CD4-positive, alpha-beta T cell treated with Interleukin-1 beta for 1 hour (primary cell): ENCODE measurements at regions not wholly inside any gene's neighbourhood (a gene's known extent, or its start where the extent isn't known, plus 50 kb on each side); places are given as distances from the start of the nearest gene placed in this dataset.

Experiments
- DNase-seq, 2 donors: peaks; one replicate each; pipeline ENCODE4 v3.0.0-alpha.2; 2020 to 2022

DNA sequence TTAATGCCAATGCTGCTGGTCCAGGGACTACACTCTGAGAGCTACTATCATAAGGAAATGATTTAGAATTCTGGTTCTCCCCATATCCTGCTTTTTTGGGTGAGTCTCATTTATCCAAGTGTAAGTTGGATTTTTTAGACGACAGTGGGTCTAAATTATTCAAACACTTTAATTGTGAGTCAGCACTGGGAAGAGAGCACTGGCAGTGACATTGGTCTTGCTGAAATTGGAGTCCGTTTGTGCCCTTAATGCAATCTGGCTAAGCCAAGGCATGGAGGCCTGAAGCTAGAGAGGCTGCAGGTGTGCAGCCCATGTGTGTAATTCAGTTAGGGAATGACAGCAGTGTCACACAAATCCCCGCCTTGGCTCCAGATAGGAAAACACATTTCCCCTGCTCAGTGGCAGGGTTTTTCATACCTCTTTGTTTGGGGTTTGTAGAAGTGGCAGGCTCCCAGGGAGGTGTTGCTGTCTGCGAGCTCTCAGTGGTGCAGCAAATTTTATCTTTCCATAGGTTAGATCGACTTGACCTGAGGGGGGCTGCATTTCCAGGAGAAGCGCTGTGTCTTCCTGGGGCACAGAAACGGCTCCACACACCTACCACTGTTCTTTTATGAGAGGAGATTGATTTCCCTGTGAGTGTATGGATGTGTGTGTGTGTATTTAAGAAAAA is 197.7 kb downstream of the CD47 start:
- no peak for DNase-seq

DNA sequence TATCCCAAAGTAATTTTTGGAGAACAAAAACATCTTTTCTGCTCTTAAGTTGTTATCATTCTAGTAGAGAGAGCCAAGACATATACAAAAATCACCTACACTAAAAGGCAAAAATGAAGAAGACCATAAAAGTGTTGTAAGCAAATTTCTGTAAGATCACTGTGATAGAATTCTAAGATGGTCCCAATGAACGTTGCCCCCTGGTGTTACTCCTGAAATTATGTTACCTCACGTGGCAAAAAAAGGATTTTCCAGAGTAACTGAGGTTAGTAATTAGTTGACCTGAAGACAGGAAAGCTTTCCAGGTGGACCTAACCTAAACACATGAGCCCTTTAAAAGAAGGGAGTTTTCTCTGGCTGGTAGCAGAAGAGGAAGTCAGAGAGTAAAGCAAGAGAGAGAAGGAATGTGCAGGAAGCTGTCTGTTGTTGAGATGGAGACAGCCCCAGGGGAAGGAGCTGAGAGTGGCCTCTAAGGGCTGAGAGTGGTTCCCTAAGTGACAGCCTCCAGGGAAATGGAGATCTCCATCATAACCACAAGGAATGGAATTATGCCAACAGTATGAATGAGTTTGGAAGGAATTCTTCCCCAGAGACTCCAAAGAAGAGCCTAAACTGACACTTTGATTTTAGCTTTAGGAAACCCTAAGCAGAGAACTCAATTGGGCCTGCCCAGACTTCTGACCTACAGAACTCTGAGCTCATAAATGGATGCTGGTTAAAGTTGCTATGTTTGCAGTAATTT is 205.9 kb downstream of the CD47 start:
- DNase-seq = no peak

DNA sequence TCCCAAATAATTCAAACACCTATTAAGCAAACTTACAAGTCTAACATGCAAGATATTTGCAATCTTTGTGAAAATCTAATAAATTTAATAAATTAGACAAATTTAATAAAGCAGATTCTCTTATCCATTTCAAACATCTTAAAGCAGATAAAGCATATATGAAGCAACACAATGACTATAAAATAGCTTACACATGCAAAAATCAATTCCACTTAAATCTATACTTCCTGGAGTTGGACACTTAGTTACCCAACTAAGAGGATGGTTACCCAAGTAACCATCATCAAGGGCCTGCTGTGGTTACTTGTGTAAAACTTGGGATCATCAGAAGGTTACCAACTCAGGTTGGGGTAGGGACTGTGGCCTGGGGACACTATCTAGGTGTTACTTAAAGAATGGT is 206.8 kb downstream of the CD47 start:
- no peak for DNase-seq

DNA sequence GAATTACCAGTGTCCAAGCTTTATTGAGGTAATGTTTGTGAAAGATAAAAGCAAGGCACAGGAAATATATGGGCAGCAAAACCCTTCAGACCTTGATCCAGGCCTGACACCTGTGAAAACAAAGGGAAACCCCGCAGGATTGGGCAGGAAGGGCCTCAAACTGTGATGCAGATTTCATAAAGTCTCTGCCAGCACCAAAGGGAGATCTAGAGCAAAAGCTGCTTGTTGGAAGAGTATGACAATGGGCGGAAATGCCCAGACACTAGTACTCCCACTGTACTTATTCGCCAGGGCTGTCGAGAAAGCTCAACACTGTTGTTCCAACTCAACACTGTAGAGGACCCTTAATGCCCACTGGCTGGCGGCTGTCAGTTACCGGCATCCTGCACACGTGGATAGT is 207.9 kb downstream of the CD47 start:
- no peak for DNase-seq

DNA sequence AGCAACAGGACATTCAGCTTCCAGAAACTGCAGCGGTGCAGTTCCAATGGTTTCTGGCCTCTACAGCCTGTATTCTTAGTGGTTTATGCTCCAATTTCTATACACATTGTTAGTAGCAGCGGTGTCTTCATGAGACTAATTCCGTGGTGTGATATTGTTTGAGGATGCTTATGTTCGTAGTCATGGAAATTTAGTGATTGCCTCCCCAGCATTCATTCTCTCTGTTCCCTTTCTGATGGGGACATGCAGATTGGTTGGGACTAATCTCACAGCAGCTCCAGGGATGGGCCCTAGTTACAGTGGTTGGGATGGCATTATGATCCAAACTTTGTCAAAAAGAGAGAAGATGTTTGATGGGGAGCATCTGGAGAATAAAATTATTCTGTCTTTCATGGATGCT is 208.6 kb downstream of the CD47 start:
- no peak for DNase-seq

DNA sequence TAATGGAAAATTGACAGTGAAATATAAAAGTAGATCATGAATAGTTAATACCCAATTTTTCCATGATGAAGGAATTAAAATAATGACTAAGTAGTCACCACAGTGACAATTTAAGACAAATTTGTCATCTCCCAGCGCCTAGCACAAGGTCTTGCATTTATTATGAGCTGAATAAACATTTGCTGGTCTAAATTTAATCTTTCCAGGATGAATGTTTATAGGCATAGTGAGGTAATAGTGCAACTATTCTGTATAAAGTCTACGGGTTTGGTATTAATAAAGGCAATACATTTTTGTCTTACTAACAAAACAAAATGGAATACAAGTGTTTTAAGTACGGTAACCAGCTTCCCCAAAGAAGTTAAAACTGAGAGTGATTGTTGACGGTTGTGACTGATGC is 209.3 kb downstream of the CD47 start:
- DNase-seq = no peak

DNA sequence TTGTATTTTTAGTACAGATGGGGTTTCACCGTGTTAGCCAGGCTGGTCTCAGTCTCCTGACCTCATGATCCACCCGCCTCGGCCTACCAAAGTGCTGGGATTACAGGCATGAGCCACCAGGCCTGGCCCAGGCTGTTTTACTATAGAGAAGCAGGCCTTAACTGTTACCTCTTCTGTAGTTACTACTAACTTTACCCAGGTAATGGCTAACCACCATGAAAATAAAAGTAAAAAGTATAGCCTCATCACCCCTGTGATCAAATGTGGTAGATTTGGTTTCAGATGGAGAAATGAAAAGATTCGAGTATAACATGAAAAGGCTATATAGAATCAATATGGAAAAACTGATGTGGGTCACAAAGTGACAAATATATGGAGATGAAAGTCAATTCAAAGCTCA is 210.1 kb downstream of the CD47 start:
- no peak for DNase-seq

DNA sequence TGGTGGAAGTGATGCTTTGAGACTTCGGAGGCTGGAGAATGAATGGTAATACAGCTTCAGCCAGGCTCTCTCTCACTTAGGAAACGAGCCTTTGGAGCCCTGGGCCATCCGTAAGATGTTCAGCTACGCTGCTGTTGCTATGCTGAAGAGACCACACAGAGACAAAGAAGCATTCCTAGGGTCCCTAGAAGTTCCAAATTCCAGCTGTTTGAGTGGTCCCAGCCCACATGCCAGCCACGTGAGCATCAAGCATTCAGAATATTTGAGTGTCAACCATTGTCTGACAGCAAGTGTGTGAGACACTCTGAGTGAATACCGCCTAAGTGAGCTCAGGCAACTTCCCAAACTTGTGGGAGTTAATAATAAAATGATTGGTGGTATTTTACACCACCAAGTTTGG is 212.9 kb downstream of the CD47 start:
- no peak for DNase-seq

DNA sequence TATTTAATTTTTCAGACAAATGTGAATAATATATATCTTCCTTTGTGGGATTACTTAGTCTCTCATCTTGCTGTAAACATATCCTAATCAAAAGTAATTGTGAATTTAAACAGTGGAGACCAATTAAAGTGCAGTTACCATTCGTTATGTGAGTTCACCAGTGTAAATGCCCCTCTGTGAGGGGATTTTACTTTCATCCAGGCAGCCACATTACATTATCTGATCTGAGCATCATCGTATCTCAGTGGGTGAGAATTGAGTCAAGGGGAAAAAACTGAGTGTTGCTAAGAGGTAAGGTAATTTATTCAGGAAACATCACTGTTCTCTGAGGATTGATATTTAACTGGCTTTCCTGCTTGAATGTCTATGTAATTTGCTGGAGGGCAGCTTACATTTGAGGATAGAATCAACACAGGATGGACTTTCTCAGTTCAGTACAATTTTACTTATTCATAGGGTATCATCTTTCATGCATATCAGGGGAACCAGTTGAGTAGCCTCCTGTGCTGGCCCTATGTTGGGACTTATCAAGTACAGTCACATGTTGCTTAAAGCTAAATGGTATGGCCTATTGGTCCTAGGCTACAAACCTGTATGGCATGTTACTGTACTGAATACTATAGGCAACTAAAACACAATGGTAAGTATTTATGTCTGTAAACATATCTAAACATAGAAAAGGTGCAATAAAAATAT is 219.7 kb downstream of the CD47 start:
- no peak for DNase-seq

DNA sequence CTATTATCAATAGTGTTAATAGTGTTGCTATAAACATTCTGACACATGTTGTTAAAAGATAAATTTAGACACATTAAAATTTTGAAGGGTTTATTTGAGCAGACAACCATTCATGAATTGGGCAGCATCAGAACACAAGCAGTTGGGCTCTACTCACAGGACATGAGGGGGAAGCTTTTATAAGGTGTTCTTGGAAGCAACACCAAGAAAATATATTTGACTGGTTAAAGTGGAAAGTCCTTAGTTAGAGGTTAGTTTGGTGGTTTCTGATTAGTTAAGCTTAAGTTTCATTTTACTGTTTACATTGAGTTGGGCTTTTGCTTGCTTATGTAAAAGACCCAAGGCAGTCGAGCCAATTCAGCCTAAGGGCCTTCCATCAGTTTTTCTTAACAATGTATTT is 220.7 kb downstream of the CD47 start:
- no peak for DNase-seq

DNA sequence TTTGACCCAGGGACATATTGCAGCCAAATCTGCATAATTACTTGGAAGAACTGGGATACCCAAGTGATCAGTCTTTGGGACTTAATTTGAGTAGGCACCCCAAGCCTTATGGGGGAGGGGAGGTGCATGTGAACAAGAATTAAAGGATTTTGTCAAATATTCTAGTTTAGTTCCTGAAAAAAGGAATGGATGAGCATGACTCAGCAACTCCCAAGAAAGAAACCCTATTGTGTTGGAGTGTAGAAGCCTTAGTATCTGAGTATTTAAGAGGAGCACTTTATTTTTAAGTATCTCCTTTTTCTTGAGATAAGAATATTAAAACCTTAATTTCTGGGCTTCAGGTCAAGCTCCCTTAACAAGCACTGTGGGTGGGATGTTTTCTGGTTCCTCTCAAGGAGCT is 222.4 kb downstream of the CD47 start:
- no peak for DNase-seq

DNA sequence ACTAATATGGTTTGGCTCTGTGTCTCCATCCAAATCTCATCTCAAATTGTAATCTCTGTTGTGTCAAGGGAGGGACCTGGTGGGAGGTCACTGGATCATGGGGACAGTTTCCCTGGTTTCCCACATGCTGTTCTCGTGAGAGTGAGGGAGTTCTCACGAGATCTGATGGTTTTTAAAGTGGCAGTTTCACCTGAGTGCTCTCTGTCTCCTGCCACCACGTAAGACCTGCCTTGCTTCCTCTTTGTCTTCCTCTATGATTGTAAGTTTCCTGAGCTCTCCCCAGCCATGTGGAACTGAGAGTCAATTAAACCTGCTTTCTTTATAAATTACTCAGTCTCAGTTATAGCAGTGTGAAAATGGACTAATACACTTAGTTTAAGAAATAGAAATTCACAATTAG is 228.9 kb downstream of the CD47 start:
- peak in 1 of 2 donors; percentile 20 for DNase-seq

DNA sequence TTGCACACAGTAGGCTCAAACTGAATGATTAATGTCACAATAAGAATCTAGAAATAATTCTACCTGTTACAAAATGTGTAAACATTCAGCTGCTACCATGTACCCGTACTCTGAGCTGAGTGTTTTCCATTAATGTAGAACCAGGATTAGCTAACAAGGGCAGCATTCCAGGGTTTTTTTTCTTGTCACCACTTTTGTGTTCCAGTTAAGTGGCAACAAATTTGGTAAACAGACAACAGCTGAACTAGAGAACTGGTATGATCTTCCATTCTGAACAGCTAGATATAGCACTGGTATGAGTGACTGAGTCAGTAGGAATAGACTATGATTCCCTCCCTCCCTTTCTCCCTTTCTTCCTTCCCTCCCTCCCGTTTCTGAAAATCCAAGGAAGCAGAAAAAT is 229.4 kb downstream of the CD47 start:
- DNase-seq = no peak
